ENCODE measurements at regions not wholly inside any gene's neighbourhood (a gene's known extent, or its start where the extent isn't known, plus 50 kb on each side); places are given as distances from the start of the nearest gene placed in this dataset.

DNA sequence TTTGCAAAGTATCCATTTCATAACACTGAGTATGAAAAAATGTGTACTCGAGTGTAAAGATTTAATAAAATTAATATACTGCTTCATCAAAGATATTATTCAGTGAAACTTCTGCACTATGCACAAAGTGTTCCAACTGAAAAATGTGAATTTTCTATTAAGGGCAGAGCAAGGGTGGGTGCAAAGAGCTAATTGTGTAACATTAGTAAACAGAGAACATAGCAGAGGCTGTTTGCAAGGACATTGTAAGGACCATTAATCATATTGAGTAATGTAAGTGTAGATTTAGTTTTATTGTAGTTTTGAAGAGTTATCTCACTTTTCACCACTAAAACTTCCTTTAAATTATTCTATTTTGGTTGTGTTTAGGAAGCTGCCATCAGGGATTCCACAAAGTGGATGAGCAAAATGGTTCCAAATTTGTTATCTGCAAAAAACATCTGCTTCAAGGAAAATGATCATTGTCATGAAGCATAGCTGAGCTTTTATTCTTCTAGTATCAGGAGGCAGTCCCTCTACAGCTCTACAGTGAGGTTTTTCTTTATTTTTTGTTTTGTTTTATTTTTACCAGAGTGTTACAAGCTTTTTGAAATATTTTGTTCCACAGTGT, 1375.4 kb downstream of the SLITRK1 start:
- dilution Hi-C loops (cut with MboI; ENCODE audit: extremely low pct_ligation_motif_present, low sequenced_read_pairs) (no loop called here), intact Hi-C loops (cut with micrococcal nuclease) (no loop called here)
- TF ChIP-seq FOS (IDR thresholded peaks at IDR 0.05; ENCODE audit: borderline replicate concordance, insufficient read depth, low read length) (no peak), MYC (IDR thresholded peaks at IDR 0.05; ENCODE audit: low read depth, low read length) (no peak), GATA2 (IDR thresholded peaks at IDR 0.05; ENCODE audit: insufficient read depth, insufficient read length, low read depth, low read length) (no peak), JUN (IDR thresholded peaks at IDR 0.05; ENCODE audit: borderline replicate concordance, insufficient read depth, insufficient read length, low read depth) (no peak), POLR2A (IDR thresholded peaks at IDR 0.05; ENCODE audit: low read depth, low read length) (no peak), EZH2 (IDR thresholded peaks at IDR 0.05; ENCODE audit: borderline replicate concordance, low read depth, low read length, severe bottlenecking) (no peak), POLR2AphosphoS5 (IDR thresholded peaks at IDR 0.05; ENCODE audit: insufficient read depth, low read depth, low read length) (no peak), CTCF (IDR thresholded peaks at IDR 0.05; ENCODE audit: extremely low read depth in 1 of 2, insufficient read depth in 1 of 2, low read depth in 1 of 2, low read length in 2 of 2) (no peak)
- TF ChIP-seq, protein P1, sequence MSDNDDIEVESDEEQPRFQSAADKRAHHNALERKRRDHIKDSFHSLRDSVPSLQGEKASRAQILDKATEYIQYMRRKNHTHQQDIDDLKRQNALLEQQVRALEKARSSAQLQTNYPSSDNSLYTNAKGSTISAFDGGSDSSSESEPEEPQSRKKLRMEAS (IDR thresholded peaks at IDR 0.05; ENCODE audit: insufficient read depth, insufficient read length) = no peak
- Histone ChIP-seq H3K79me2 (ENCODE audit: control insufficient read depth, insufficient read depth, low read length) (no peaks in the 10 kb centered on the region), H3K36me3 (ENCODE audit: control insufficient read depth in 2 of 2, extremely low read depth in 1 of 2, insufficient read depth in 2 of 2, low read length in 2 of 2) (no peaks in the 10 kb centered on the region), H3K4me1 (ENCODE audit: control insufficient read depth, extremely low read depth, insufficient read depth, low read length) (no peaks in the 10 kb centered on the region), H3K4me3 (replicated peaks in 1 of 3; ENCODE audit: insufficient read depth in 1 of 3, low read depth in 1 of 3, low read length in 3 of 3) (no peak overlapping the region), H3K9ac (replicated peaks; ENCODE audit: extremely low read depth, insufficient read depth, low read length) (no peak overlapping the region), H2AFZ (ENCODE audit: low read depth, low read length) (no peak overlapping the region), H3K9me1 (replicated peaks; ENCODE audit: control insufficient read depth, extremely low read depth, insufficient read depth, low read length) (no peaks in the 10 kb centered on the region), H3K27ac (ENCODE audit: insufficient read depth, low read depth, low read length) (no peak overlapping the region), H3K27me3 (ENCODE audit: control insufficient read depth in 2 of 2, insufficient read depth in 2 of 2, low read length in 2 of 2) (no peaks in the 10 kb centered on the region), H3K4me2 (ENCODE audit: insufficient read depth, low read length) (no peak overlapping the region), H3K9me3 (replicated peaks; ENCODE audit: control insufficient read depth, insufficient read depth, low read length) (peaks cover 1% of the 10 kb centered on the region), H4K20me1 (replicated peaks; ENCODE audit: control insufficient read depth, extremely low read depth, insufficient read depth, low read length) (no peaks in the 10 kb centered on the region)
- CTCF ChIA-PET = no interaction called here
- no peak for FAIRE-seq
- no peak for DNase-seq (ENCODE audit: low read depth, low spot score)
- BruUV-seq (replicated peaks) = no TSS peak
- POLR2A ChIA-PET = no interaction called here

Data from endothelial cell of umbilical vein (primary cell).